HCT116 (cell line): ENCODE measurements at regions not wholly inside any gene's neighbourhood (a gene's known extent, or its start where the extent isn't known, plus 50 kb on each side); places are given as distances from the start of the nearest gene placed in this dataset.
"Not testable (repeated sequence)": the region's sequence is repeated elsewhere in the genome, so short reads cannot be mapped to it uniquely, and the experiment has no call there.

Experiments
- ATAC-seq: fragments of 200-7000 bp; cut with Tn5 transposase; 2 replicates; pipeline ENCODE4 v1.9.1; 2020; ENCODE audit warnings: mild to moderate bottlenecking, moderate library complexity
- BruUV-seq: library from RNA; stranded (reverse); fragments of 400-500 nt; replicated peaks from 2 replicates; lab custom pipeline; 2021; lab: Mats Ljungman, UMichigan
- CTCF ChIA-PET: fragments of 300-600 bp; sonication (Branson Sonifier 250); formaldehyde crosslinking; loops from one replicate; lab custom pipeline; 2021; ENCODE audit warnings: antibody characterized with exemption; lab: Charles Lee
- POLR2A ChIA-PET: fragments of 300-600, 350-600 bp; sonication (Branson Sonifier 250); formaldehyde crosslinking; loops from one replicate; lab custom pipeline; 2021; ENCODE audit warnings: antibody characterized with exemption; lab: Charles Lee
- RAD21 ChIA-PET, 2 experiments: fragments of 300-600 bp; sonication (Branson Sonifier 250); formaldehyde crosslinking; loops; one replicate each; lab custom pipeline; 2023; ENCODE audit warnings: low total read pairs in 2 of 2; ENCODE audit not compliant: uncharacterized antibody in 2 of 2, unreplicated experiment in 2 of 2, low non-redundant PET in 1 of 2; lab: Charles Lee
- DNase-seq: peaks from one replicate; pipeline ENCODE4 v3.0.0-alpha.2; 2010; ENCODE audit warnings: low read depth, low spot score
- H2AFZ ChIP-seq: fragments of 200-600 bp; shearing (Covaris generic), sonication (generic); 2 replicates; pipeline ENCODE4 v1.6.1; 2017; ENCODE audit warnings: low read depth, mixed run types, mixed read lengths, antibody characterized with exemption, low read length; ENCODE audit not compliant: poor library complexity, severe bottlenecking
- H3K27ac ChIP-seq: 2 replicates; pipeline ENCODE4 v1.5.1; 2012; ENCODE audit warnings: low read depth, low read length
- H3K27me3 ChIP-seq: fragments of 200-600 bp; sonication (generic); 2 replicates; pipeline ENCODE4 v1.6.1; 2016; ENCODE audit warnings: mixed run types, low read length, mixed read lengths; ENCODE audit not compliant: insufficient read depth
- H3K36me3 ChIP-seq, 2 experiments: fragments of 200-500 bp in 1 of 2; fragments of 200-600 bp in 1 of 2; sonication (Bioruptor generic) in 1 of 2; sonication (generic) in 1 of 2; 2 replicates each; pipeline versions ENCODE4 v1.5.1 to v1.6.1; 2014 to 2016; ENCODE audit warnings: low read length in 2 of 2, inconsistent platforms in 1 of 2, mixed read lengths in 1 of 2, mixed run types in 1 of 2; ENCODE audit not compliant: insufficient read depth in 2 of 2, control insufficient read depth in 1 of 2
- H3K4me1 ChIP-seq, 2 experiments: fragments of 200-600 bp in 1 of 2; sonication (generic) in 1 of 2; 2 replicates each; pipeline versions ENCODE4 v1.5.1 to v1.6.1; 2012 to 2017; ENCODE audit warnings: low read length in 2 of 2, inconsistent platforms in 1 of 2, mild to moderate bottlenecking in 1 of 2, mixed read lengths in 1 of 2, mixed run types in 1 of 2, moderate library complexity in 1 of 2; ENCODE audit not compliant: insufficient read depth in 2 of 2, control insufficient read depth in 1 of 2
- H3K4me2 ChIP-seq: fragments of 200-600 bp; sonication (generic); 2 replicates; pipeline ENCODE4 v1.6.1; 2017; ENCODE audit warnings: mixed run types, low read length, mixed read lengths
- H3K4me3 ChIP-seq, 2 experiments: fragments of 200-600 bp in 1 of 2; sonication (generic) in 1 of 2; replicated peaks in 1 of 2; 2 replicates each; pipeline ENCODE4 v1.5.1; 2011 to 2016; ENCODE audit warnings: low read length in 2 of 2, control low read depth in 1 of 2, low read depth in 1 of 2, mild to moderate bottlenecking in 1 of 2, mixed read lengths in 1 of 2, mixed run types in 1 of 2
- H3K79me2 ChIP-seq: fragments of 200-600 bp; sonication (generic); 2 replicates; pipeline ENCODE4 v1.6.1; 2017; ENCODE audit warnings: mild to moderate bottlenecking, mixed run types, low read length, moderate library complexity, mixed read lengths; ENCODE audit not compliant: insufficient read depth
- H3K9ac ChIP-seq: fragments of 200-600 bp; sonication (generic); 2 replicates; pipeline ENCODE4 v1.6.1; 2016; ENCODE audit warnings: low read length, mixed read lengths
- H3K9me2 ChIP-seq: fragments of 200-600 bp; sonication (generic), shearing (Covaris generic); 2 replicates; pipeline ENCODE4 v1.6.1; 2017; ENCODE audit warnings: mixed run types, mild to moderate bottlenecking, moderate library complexity; ENCODE audit not compliant: insufficient read depth
- H3K9me3 ChIP-seq, 2 experiments: fragments of 200-500 bp in 1 of 2; fragments of 200-600 bp in 1 of 2; sonication (Bioruptor generic) in 1 of 2; sonication (generic) in 1 of 2; 2 replicates each; pipeline ENCODE4 v1.6.1; 2014 to 2017; ENCODE audit warnings: low read length in 2 of 2, mixed read lengths in 2 of 2, inconsistent platforms in 1 of 2, low read depth in 1 of 2, mild to moderate bottlenecking in 1 of 2, mixed run types in 1 of 2, moderate library complexity in 1 of 2; ENCODE audit not compliant: control insufficient read depth in 1 of 2, insufficient read depth in 1 of 2
- H4K20me1 ChIP-seq: fragments of 200-600 bp; sonication (generic), shearing (Covaris generic); 2 replicates; pipeline ENCODE4 v1.6.1; 2017; ENCODE audit warnings: mixed run types, mild to moderate bottlenecking, moderate library complexity; ENCODE audit not compliant: insufficient read depth
- ATF3 ChIP-seq: IDR thresholded peaks from 2 replicates; pipeline ENCODE4 v1.6.1; 2012
- CEBPB ChIP-seq: IDR thresholded peaks from 2 replicates; pipeline ENCODE4 v1.6.1; 2012; ENCODE audit warnings: low read depth
- EZH2phosphoT487 ChIP-seq: fragments of 200-600 bp; IDR thresholded peaks from 2 replicates; pipeline ENCODE4 v1.6.1; 2018; ENCODE audit warnings: antibody characterized with exemption, borderline replicate concordance
- POLR2A ChIP-seq: IDR thresholded peaks from 2 replicates; pipeline ENCODE4 v1.7.0; 2011; ENCODE audit warnings: borderline replicate concordance; ENCODE audit not compliant: insufficient read depth, insufficient read length; ENCODE audit errors: extremely low read depth
- SIN3A ChIP-seq: IDR thresholded peaks from 2 replicates; pipeline ENCODE4 v1.6.1; 2012; ENCODE audit warnings: low read depth
- SP1 ChIP-seq: IDR thresholded peaks from 2 replicates; pipeline ENCODE4 v1.6.1; 2012; ENCODE audit warnings: low read depth
- TCF7L2 ChIP-seq: IDR thresholded peaks from 2 replicates; pipeline ENCODE4 v1.7.0; 2011; ENCODE audit warnings: borderline replicate concordance, inconsistent platforms; ENCODE audit not compliant: insufficient read depth, insufficient read length; ENCODE audit errors: extremely low read depth
- ZNF274 ChIP-seq: fragments of 200-500 bp; sonication (Bioruptor generic); IDR thresholded peaks from 2 replicates; pipeline ENCODE4 v1.6.1; 2014; ENCODE audit warnings: mild to moderate bottlenecking, low read depth, low read length, inconsistent platforms
- intact Hi-C: fragments of 100-400 bp; cut with micrococcal nuclease; formaldehyde crosslinking; loops from 2 replicates; pipeline ENCODE4 v1.10.0; 2022
- TF ChIP-seq, protein P1 (sequence below): IDR thresholded peaks from 2 replicates; pipeline ENCODE4 v1.6.1; 2011; ENCODE audit warnings: mild to moderate bottlenecking, low read length, moderate library complexity; ENCODE audit not compliant: insufficient replicate concordance; ENCODE audit errors: extremely low read depth
- TF ChIP-seq, protein P2 (sequence below): IDR thresholded peaks from 2 replicates; pipeline ENCODE4 v1.6.1; 2012

- ATAC-seq, DNase-seq, H3K27ac ChIP-seq, CTCF ChIA-PET, POLR2A ChIA-PET, RAD21 ChIA-PET, H3K9ac ChIP-seq, H3K4me1 ChIP-seq, H3K4me3 ChIP-seq, H2AFZ ChIP-seq, H4K20me1 ChIP-seq, H3K9me2 ChIP-seq, H3K36me3 ChIP-seq, H3K9me3 ChIP-seq, H3K79me2 ChIP-seq, intact Hi-C loops, H3K4me2 ChIP-seq, H3K27me3 ChIP-seq, BruUV-seq: not testable (repeated sequence)
Observed at GRCh38 chr15:84094720-84095119, 140.9 kb upstream of the GOLGA6L4 start.

DNA sequence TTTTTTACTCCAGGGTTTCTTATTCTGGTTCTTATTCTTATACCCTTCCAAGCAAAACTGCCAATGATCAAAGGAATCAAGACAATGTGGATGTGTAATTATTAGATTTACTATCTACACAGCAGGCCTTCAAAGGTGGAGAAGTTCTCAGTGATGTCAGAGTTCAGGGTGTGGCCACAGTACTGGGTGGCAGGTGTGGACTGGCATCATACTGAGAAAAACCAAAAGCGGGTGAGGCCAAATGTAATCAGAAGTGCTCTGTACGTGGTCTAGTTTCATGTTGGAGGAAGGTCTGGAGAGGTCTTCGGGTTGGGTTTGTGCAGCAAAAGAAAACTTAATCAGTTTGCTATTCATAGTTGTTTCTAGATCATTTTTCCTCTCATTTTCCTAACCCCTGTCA lies 138.5 kb upstream of the GOLGA6L4 start:
- H3K9me2 ChIP-seq, CTCF ChIA-PET, H3K9me3 ChIP-seq, POLR2A ChIA-PET, H4K20me1 ChIP-seq, RAD21 ChIA-PET, H2AFZ ChIP-seq, intact Hi-C loops, DNase-seq, H3K4me1 ChIP-seq, H3K79me2 ChIP-seq, H3K4me2 ChIP-seq, H3K27ac ChIP-seq, H3K36me3 ChIP-seq, H3K27me3 ChIP-seq, H3K4me3 ChIP-seq, BruUV-seq, H3K9ac ChIP-seq, ATAC-seq: not testable (repeated sequence)

- H3K36me3 ChIP-seq = no peaks in the 10 kb centered on the region
- no peak for DNase-seq
- POLR2A ChIA-PET = no interaction called here
- no peak overlapping the region for H3K9ac ChIP-seq
- H4K20me1 ChIP-seq = no peaks in the 10 kb centered on the region
- H3K79me2 ChIP-seq = no peaks in the 10 kb centered on the region
- no peaks in the 10 kb centered on the region for H3K4me1 ChIP-seq
- no peak overlapping the region for H2AFZ ChIP-seq
- H3K4me3 ChIP-seq = no peak overlapping the region
- BruUV-seq = no TSS peak
- CTCF ChIA-PET = no interaction called here
- no peak overlapping the region for H3K27ac ChIP-seq
- H3K9me3 ChIP-seq = no peaks in the 10 kb centered on the region
- 0 out of 2 replicates have a peak, but pooled peaks cover 4% of the 10 kb centered on the region for H3K27me3 ChIP-seq
- RAD21 ChIA-PET = no interaction called here
- H3K9me2 ChIP-seq = no peaks in the 10 kb centered on the region
- no peak for TF ChIP-seq TCF7L2
- TF ChIP-seq, protein P1, sequence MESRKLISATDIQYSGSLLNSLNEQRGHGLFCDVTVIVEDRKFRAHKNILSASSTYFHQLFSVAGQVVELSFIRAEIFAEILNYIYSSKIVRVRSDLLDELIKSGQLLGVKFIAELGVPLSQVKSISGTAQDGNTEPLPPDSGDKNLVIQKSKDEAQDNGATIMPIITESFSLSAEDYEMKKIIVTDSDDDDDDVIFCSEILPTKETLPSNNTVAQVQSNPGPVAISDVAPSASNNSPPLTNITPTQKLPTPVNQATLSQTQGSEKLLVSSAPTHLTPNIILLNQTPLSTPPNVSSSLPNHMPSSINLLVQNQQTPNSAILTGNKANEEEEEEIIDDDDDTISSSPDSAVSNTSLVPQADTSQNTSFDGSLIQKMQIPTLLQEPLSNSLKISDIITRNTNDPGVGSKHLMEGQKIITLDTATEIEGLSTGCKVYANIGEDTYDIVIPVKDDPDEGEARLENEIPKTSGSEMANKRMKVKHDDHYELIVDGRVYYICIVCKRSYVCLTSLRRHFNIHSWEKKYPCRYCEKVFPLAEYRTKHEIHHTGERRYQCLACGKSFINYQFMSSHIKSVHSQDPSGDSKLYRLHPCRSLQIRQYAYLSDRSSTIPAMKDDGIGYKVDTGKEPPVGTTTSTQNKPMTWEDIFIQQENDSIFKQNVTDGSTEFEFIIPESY = no peak
- no peak for TF ChIP-seq ZNF274
- no peak for TF ChIP-seq CEBPB
- TF ChIP-seq EZH2phosphoT487 = no peak
- no peak for TF ChIP-seq SIN3A
- no peak for TF ChIP-seq POLR2A
- TF ChIP-seq SP1 = no peak
- no peak for TF ChIP-seq ATF3
- TF ChIP-seq, protein P2, sequence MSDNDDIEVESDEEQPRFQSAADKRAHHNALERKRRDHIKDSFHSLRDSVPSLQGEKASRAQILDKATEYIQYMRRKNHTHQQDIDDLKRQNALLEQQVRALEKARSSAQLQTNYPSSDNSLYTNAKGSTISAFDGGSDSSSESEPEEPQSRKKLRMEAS = no peak
- ATAC-seq = no peak
- no peak overlapping the region for H3K4me2 ChIP-seq
- intact Hi-C loops = no loop called here
Observed at GRCh38 chr15:84098604-84099003, 137.0 kb upstream of the GOLGA6L4 start.
